ENCODE measurements at regions not wholly inside any gene's neighbourhood (a gene's known extent, or its start where the extent isn't known, plus 50 kb on each side); places are given as distances from the start of the nearest gene placed in this dataset.
A peak's percentile ranks its signal among the peaks of the same experiment; 100 is the strongest.

GRCh38 chr7:81128011-81128410, 209.2 kb upstream of the SEMA3C start:
- POLR2A ChIA-PET = no interaction called here
- TF ChIP-seq GABPB1 (CRISPR knock-in tag; IDR thresholded peaks at IDR 0.05) (no peak), MYBL2 (CRISPR knock-in tag; IDR thresholded peaks at IDR 0.05) (no peak), MXD4 (CRISPR knock-in tag; IDR thresholded peaks at IDR 0.05; ENCODE audit: borderline replicate concordance) (no peak), CREM (CRISPR knock-in tag; IDR thresholded peaks at IDR 0.05) (no peak), NR1H2 (CRISPR knock-in tag; IDR thresholded peaks at IDR 0.05) (no peak), E2F4 (CRISPR knock-in tag; IDR thresholded peaks at IDR 0.05; ENCODE audit: borderline replicate concordance, low read depth) (no peak), TEAD1 (CRISPR knock-in tag; IDR thresholded peaks at IDR 0.05) (no peak), TEAD4 (CRISPR knock-in tag; IDR thresholded peaks at IDR 0.05) (no peak), MLX (CRISPR knock-in tag; IDR thresholded peaks at IDR 0.05) (no peak), NFYB (CRISPR knock-in tag; conservative IDR thresholded peaks at IDR 0.05; ENCODE audit: low read depth) (no peak), ATF1 (CRISPR knock-in tag; IDR thresholded peaks at IDR 0.05) (no peak), ATF2 (CRISPR knock-in tag; IDR thresholded peaks at IDR 0.05; ENCODE audit: borderline replicate concordance, low read depth) (no peak), ZBTB43 (CRISPR knock-in tag; IDR thresholded peaks at IDR 0.05) (no peak), SMAD4 (CRISPR knock-in tag; IDR thresholded peaks at IDR 0.05) (no peak), HMGXB4 (CRISPR knock-in tag; IDR thresholded peaks at IDR 0.05) (no peak), PREB (CRISPR knock-in tag; IDR thresholded peaks at IDR 0.05; ENCODE audit: borderline replicate concordance) (no peak), GTF2I (CRISPR knock-in tag; conservative IDR thresholded peaks at IDR 0.05) (no peak)
- CTCF ChIA-PET = no interaction called here

GRCh38 chr7:81120803-81121202, 202.0 kb upstream of the SEMA3C start:
- H3K27me3 Mint-ChIP-seq (ENCODE audit: low read depth) = no peaks in the 10 kb centered on the region
- POLR2A ChIA-PET = no interaction called here
- no peak for DNase-seq (ENCODE audit: low spot score)
- 0 out of 2 replicates have a peak, but pooled peaks cover 3% of the 10 kb centered on the region for H3K9me3 Mint-ChIP-seq
- H3K4me1 Mint-ChIP-seq = peaks cover 21% of the 10 kb centered on the region
- H3K36me3 Mint-ChIP-seq = no peaks in the 10 kb centered on the region
- peak; percentile 61 for ATAC-seq
- no peak overlapping the region for H3K27ac Mint-ChIP-seq
- CTCF ChIA-PET = no interaction called here
- no peak overlapping the region for H3K4me3 Mint-ChIP-seq
- TF ChIP-seq ZNF121 (CRISPR knock-in tag; IDR thresholded peaks at IDR 0.05) = no peak
- no peak for TF ChIP-seq ZNF425 (CRISPR knock-in tag; conservative IDR thresholded peaks at IDR 0.05)
- TF ChIP-seq ZNF263 (CRISPR knock-in tag; IDR thresholded peaks at IDR 0.05; ENCODE audit: low read depth) = no peak
- TF ChIP-seq NFYB (CRISPR knock-in tag; conservative IDR thresholded peaks at IDR 0.05; ENCODE audit: low read depth) = no peak
- no peak for TF ChIP-seq KAT7 (CRISPR knock-in tag; IDR thresholded peaks at IDR 0.05; ENCODE audit: borderline replicate concordance)
- no peak for TF ChIP-seq RELA (CRISPR knock-in tag; IDR thresholded peaks at IDR 0.05; ENCODE audit: borderline replicate concordance)
- no peak for TF ChIP-seq ATF2 (CRISPR knock-in tag; IDR thresholded peaks at IDR 0.05; ENCODE audit: borderline replicate concordance, low read depth)
- no peak for TF ChIP-seq JUN (CRISPR knock-in tag; IDR thresholded peaks at IDR 0.05)
- no peak for TF ChIP-seq MYBL2 (CRISPR knock-in tag; IDR thresholded peaks at IDR 0.05)
- TF ChIP-seq JAZF1 (CRISPR knock-in tag; IDR thresholded peaks at IDR 0.05) = no peak
- TF ChIP-seq HMGA2 (CRISPR knock-in tag; IDR thresholded peaks at IDR 0.05) = no peak

More at GRCh38 chr7:81128011-81128410, 209.2 kb upstream of the SEMA3C start:
- Mint-ChIP-seq H3K27me3 (ENCODE audit: low read depth) (no peaks in the 10 kb centered on the region), H3K4me1 (no peaks in the 10 kb centered on the region), H3K27ac (no peak overlapping the region), H3K4me3 (no peak overlapping the region), H3K9me3 (peaks cover 24% of the 10 kb centered on the region), H3K36me3 (peaks cover 18% of the 10 kb centered on the region)
- ATAC-seq = no peak
- no peak for DNase-seq (ENCODE audit: low spot score)
